ENCODE measurements at regions not wholly inside any gene's neighbourhood (a gene's known extent, or its start where the extent isn't known, plus 50 kb on each side); places are given as distances from the start of the nearest gene placed in this dataset.

DNA sequence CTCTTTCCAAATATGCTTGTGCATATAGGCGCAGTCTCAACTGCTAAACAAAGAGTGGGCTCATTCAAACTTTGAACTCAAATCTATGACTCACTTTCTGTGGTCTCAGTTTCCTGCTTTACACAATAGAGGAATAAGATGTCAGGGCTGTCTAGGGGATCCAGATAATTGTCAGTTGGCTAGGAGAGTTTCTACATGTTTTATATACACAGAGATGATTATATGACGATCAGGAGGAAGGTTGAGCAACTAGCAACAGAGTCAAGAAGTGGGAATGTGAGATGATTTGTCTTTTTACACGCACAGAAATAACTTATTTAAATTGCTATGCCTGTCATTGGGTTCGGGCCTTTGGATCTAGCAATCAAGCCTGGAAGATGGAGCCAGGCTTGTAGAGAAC lies 299.4 kb upstream of the LYPLAL1 start:
- Histone ChIP-seq H3K79me2 (ENCODE audit: control insufficient read depth, insufficient read depth, low read length) (no peaks in the 10 kb centered on the region), H3K9me1 (ENCODE audit: control insufficient read depth, insufficient read depth, low read length) (no peaks in the 10 kb centered on the region), H4K20me1 (replicated peaks; ENCODE audit: control insufficient read depth, insufficient read depth, low read length) (no peaks in the 10 kb centered on the region), H3K4me3 (no peak overlapping the region), H3K27ac (ENCODE audit: extremely low read depth, low read depth, low read length) (no peak overlapping the region), H2AFZ (ENCODE audit: low read depth, low read length) (no peak overlapping the region), H3K9me3 (replicated peaks; ENCODE audit: control insufficient read depth, insufficient read depth, low read depth, low read length) (no peaks in the 10 kb centered on the region), H3K36me3 (ENCODE audit: control insufficient read depth, insufficient read depth, low read length) (no peaks in the 10 kb centered on the region), H3K4me2 (ENCODE audit: insufficient read depth, low read length) (no peak overlapping the region), H3K9ac (ENCODE audit: insufficient read depth in 1 of 2, low read depth in 2 of 2, low read length in 2 of 2) (no peak overlapping the region), H3K4me1 (replicated peaks in 1 of 2; ENCODE audit: control insufficient read depth in 2 of 2, insufficient read depth in 2 of 2, low read length in 2 of 2) (no peaks in the 10 kb centered on the region), H3K27me3 (ENCODE audit: control insufficient read depth in 2 of 2, insufficient read depth in 2 of 2, low read length in 2 of 2) (no peaks in the 10 kb centered on the region)
- POLR2A ChIA-PET: no interaction called here
- WGBS (ENCODE audit: insufficient coverage, low coverage, missing lambda C conversion rate): 1% methylated on average over 4 of the region's 4 CpGs
- intact Hi-C loops (cut with micrococcal nuclease) (no loop called here), in situ Hi-C loops (cut with MboI) (no loop called here)
- BruUV-seq (replicated peaks): no TSS peak
- no peak for TF ChIP-seq BHLHE40 (IDR thresholded peaks at IDR 0.05; ENCODE audit: low read length)
- no peak for TF ChIP-seq ZNF57 (CRISPR knock-in tag; IDR thresholded peaks at IDR 0.05)
- TF ChIP-seq POLR2AphosphoS5 (IDR thresholded peaks at IDR 0.05; ENCODE audit: control insufficient read depth, insufficient read depth, low read depth, low read length): no peak
- TF ChIP-seq FUS (optimal IDR thresholded peaks at IDR 0.05; ENCODE audit: low read depth, low read length): no peak
- TF ChIP-seq, protein P1, sequence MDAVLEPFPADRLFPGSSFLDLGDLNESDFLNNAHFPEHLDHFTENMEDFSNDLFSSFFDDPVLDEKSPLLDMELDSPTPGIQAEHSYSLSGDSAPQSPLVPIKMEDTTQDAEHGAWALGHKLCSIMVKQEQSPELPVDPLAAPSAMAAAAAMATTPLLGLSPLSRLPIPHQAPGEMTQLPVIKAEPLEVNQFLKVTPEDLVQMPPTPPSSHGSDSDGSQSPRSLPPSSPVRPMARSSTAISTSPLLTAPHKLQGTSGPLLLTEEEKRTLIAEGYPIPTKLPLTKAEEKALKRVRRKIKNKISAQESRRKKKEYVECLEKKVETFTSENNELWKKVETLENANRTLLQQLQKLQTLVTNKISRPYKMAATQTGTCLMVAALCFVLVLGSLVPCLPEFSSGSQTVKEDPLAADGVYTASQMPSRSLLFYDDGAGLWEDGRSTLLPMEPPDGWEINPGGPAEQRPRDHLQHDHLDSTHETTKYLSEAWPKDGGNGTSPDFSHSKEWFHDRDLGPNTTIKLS (IDR thresholded peaks at IDR 0.05; ENCODE audit: borderline replicate concordance, low read depth): no peak
- TF ChIP-seq RHOXF2B (CRISPR knock-in tag; conservative IDR thresholded peaks at IDR 0.05): no peak
- TF ChIP-seq PCBP1 (IDR thresholded peaks at IDR 0.05; ENCODE audit: low read depth, low read length, poor library complexity, severe bottlenecking): no peak
- TF ChIP-seq ZNF445 (CRISPR knock-in tag; IDR thresholded peaks at IDR 0.05; ENCODE audit: low read depth): no peak
- TF ChIP-seq ZNF165 (CRISPR knock-in tag; IDR thresholded peaks at IDR 0.05; ENCODE audit: borderline replicate concordance): no peak
- no peak for TF ChIP-seq TCF7 (IDR thresholded peaks at IDR 0.05; ENCODE audit: borderline replicate concordance)
- no peak for TF ChIP-seq RBM17 (IDR thresholded peaks at IDR 0.05; ENCODE audit: borderline replicate concordance, low read depth, low read length)
- TF ChIP-seq, protein P2, sequence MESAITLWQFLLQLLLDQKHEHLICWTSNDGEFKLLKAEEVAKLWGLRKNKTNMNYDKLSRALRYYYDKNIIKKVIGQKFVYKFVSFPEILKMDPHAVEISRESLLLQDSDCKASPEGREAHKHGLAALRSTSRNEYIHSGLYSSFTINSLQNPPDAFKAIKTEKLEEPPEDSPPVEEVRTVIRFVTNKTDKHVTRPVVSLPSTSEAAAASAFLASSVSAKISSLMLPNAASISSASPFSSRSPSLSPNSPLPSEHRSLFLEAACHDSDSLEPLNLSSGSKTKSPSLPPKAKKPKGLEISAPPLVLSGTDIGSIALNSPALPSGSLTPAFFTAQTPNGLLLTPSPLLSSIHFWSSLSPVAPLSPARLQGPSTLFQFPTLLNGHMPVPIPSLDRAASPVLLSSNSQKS (CRISPR knock-in tag; IDR thresholded peaks at IDR 0.05): no peak
- TF ChIP-seq COPS2 (conservative IDR thresholded peaks at IDR 0.05): no peak
- no peak for TF ChIP-seq TFAM (CRISPR knock-in tag; conservative IDR thresholded peaks at IDR 0.05)
- no peak for TF ChIP-seq TCF3 (CRISPR knock-in tag; IDR thresholded peaks at IDR 0.05)
- TF ChIP-seq, protein P3, sequence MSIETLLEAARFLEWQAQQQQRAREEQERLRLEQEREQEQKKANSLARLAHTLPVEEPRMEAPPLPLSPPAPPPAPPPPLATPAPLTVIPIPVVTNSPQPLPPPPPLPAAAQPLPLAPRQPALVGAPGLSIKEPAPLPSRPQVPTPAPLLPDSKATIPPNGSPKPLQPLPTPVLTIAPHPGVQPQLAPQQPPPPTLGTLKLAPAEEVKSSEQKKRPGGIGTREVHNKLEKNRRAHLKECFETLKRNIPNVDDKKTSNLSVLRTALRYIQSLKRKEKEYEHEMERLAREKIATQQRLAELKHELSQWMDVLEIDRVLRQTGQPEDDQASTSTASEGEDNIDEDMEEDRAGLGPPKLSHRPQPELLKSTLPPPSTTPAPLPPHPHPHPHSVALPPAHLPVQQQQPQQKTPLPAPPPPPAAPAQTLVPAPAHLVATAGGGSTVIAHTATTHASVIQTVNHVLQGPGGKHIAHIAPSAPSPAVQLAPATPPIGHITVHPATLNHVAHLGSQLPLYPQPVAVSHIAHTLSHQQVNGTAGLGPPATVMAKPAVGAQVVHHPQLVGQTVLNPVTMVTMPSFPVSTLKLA (conservative IDR thresholded peaks at IDR 0.05): no peak
- no peak for TF ChIP-seq ZNF239 (CRISPR knock-in tag; IDR thresholded peaks at IDR 0.05)
- FAIRE-seq (no peak), ATAC-seq (no peak), DNase-seq (ENCODE audit: extremely low read depth in 1 of 4, low spot score in 3 of 4) (no peak)
- CTCF ChIA-PET (ENCODE audit: low intra/inter-chr PET ratio): no interaction called here
